Ovary (tissue), 7 donors: ENCODE measurements at regions not wholly inside any gene's neighbourhood (a gene's known extent, or its start where the extent isn't known, plus 50 kb on each side); places are given as distances from the start of the nearest gene placed in this dataset.

Source experiments
- DNase-seq, 5 donors: peaks; one replicate each; pipeline ENCODE4 v3.0.0-alpha.2; 2019 to 2020
- H3K27ac ChIP-seq, 2 donors: fragments of 200-600 bp; one replicate each; pipeline versions ENCODE4 v1.5.1 to v1.8.0; 2019 to 2022
- H3K27me3 ChIP-seq: fragments of 200-600 bp; one replicate; pipeline ENCODE4 v1.8.0; 2022
- H3K36me3 ChIP-seq: fragments of 200-600 bp; sonication (generic); one replicate; pipeline ENCODE4 v1.5.1; 2019
- H3K4me1 ChIP-seq: one replicate; pipeline ENCODE4 v1.8.1; 2013; ENCODE audit warnings: mild to moderate bottlenecking, moderate library complexity; ENCODE audit not compliant: insufficient read depth
- H3K4me3 ChIP-seq: fragments of 200-600 bp; sonication (generic); one replicate; pipeline ENCODE4 v1.5.1; 2017
- H3K9me3 ChIP-seq, 2 donors: fragments of 200-600 bp in 1 of 2; sonication (generic) in 1 of 2; one replicate each; pipeline versions ENCODE4 v1.5.1 to v1.8.1; 2013 to 2019; ENCODE audit warnings: mild to moderate bottlenecking in 1 of 2, moderate library complexity in 1 of 2
- CTCF ChIP-seq, 3 donors: fragments of 450-650 bp in 2 of 3; fragments of 200-600 bp in 1 of 3; IDR thresholded peaks; one replicate each; pipeline versions ENCODE4 v1.5.1 to v1.8.0; 2016 to 2022; ENCODE audit warnings: antibody characterized with exemption in 3 of 3, mild to moderate bottlenecking in 1 of 3
- EP300 ChIP-seq: sonication (generic); formaldehyde crosslinking; IDR thresholded peaks from one replicate; pipeline ENCODE4 v1.6.1; 2017; ENCODE audit warnings: antibody characterized with exemption
- POLR2A ChIP-seq: fragments of 450-650 bp; IDR thresholded peaks from one replicate; pipeline ENCODE4 v1.6.1; 2017; ENCODE audit warnings: antibody characterized with exemption, mild to moderate bottlenecking, moderate library complexity
- WGBS, 3 donors: extraction: QIAGEN DNeasy Blood & Tissue Kit in 1 of 3; methylation state at CpG; one replicate each; pipeline versions ENCODE4 v1.1.5 to v1.1.7; 2013 to 2017; 5-methylcytosine and 5-hydroxymethylcytosine counted together
- intact Hi-C, 4 donors: fragments of 100-400 bp; cut with DNase I; formaldehyde crosslinking; loops; one replicate each; pipeline versions ENCODE4 v1.11.0 to v1.15.1; 2022 to 2023
- donor health status: DM: no; HTN: no; CAD: no; lungs with moderate emphysema.
- donor health status: DM: no; HTN: no; CAD: no.
- donor health status: Bipolar disorder and iron deficiency.
- donor health status: DM: no; HTN: no; CAD: no.
- donor health status: DM: yes; HTN: yes; CAD: no.

DNA sequence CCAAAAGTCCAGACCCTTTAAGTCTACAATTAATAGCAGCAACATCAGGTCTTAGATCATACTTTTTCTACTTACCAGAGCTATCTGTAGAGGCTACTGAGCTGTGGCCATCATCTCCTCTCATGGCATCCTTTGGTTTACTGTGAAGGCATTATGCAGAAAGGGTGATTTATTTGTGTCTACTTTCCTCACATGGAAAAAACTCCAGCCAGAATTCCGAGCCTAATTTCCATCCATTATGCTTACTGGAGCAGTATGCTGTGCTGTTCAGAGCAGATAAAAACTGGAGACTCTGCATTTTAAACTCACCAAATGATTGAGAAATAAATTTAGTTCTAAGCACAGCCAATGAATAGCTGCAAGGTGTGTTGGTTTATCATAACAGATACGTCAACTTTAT, 581.8 kb downstream of the ETS1 start:
- no peak for DNase-seq
- intact Hi-C loops = no loop called here
- TF ChIP-seq CTCF (IDR thresholded peaks at IDR 0.05) = no peak
- no peak for TF ChIP-seq POLR2A
- TF ChIP-seq EP300 = no peak
- Histone ChIP-seq H3K27me3 (no peaks in the 10 kb centered on the region), H3K4me3 (no peak overlapping the region), H3K4me1 (no peaks in the 10 kb centered on the region), H3K27ac (no peak overlapping the region), H3K9me3 (no peaks in the 10 kb centered on the region), H3K36me3 (no peaks in the 10 kb centered on the region)
- whole genome bisulfite sequencing, 3 donors = 45 to 53% (median 46%) methylated on average over 2 of the region's 2 CpGs

- intact Hi-C loops = no loop called here
Measured at GRCh38 chr11:127998421-127998820, 588.9 kb downstream of the ETS1 start.

DNA sequence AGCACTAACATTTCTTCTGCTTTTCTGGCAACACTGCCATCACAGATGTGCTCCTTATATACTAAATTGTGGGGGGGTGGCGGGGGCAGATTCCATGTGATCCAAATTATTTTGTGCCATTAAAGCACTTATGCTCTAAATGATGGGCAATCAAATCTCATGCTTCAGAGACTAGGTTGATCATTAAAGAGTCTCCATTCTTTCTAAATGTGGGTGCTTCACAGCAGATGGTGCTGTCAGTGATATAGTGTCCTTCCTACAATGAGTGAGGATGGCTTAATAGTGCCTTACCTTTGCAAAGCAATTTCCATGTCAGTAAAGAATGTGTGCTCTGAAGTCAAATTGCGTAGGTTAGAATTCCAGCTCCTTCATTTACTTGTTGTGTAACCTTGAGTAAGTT, 589.8 kb downstream of the ETS1 start:
- no peaks in the 10 kb centered on the region for H3K27me3 ChIP-seq
- 67 to 84% (median 83%) methylated on average over 2 of the region's 2 CpGs for WGBS, 3 donors
- no peak overlapping the region for H3K27ac ChIP-seq
- H3K9me3 ChIP-seq = no peaks in the 10 kb centered on the region
- intact Hi-C loops = no loop called here
- no peak overlapping the region for H3K4me3 ChIP-seq
- no peak for TF ChIP-seq CTCF (IDR thresholded peaks at IDR 0.05)
- TF ChIP-seq EP300 = no peak
- TF ChIP-seq POLR2A = no peak
- no peak for DNase-seq
- no peaks in the 10 kb centered on the region for H3K36me3 ChIP-seq
- no peaks in the 10 kb centered on the region for H3K4me1 ChIP-seq

More at GRCh38 chr11:127998421-127998820, 588.9 kb downstream of the ETS1 start:
- Histone ChIP-seq H3K4me1 (no peaks in the 10 kb centered on the region), H3K27ac (no peak overlapping the region), H3K36me3 (no peaks in the 10 kb centered on the region), H3K4me3 (no peak overlapping the region), H3K9me3 (no peaks in the 10 kb centered on the region), H3K27me3 (no peaks in the 10 kb centered on the region)
- 92 to 93% (median 92%) methylated on average over 5 of the region's 5 CpGs for WGBS, 3 donors
- DNase-seq = no peak
- no peak for TF ChIP-seq EP300
- TF ChIP-seq CTCF (IDR thresholded peaks at IDR 0.05) = no peak
- no peak for TF ChIP-seq POLR2A

DNA sequence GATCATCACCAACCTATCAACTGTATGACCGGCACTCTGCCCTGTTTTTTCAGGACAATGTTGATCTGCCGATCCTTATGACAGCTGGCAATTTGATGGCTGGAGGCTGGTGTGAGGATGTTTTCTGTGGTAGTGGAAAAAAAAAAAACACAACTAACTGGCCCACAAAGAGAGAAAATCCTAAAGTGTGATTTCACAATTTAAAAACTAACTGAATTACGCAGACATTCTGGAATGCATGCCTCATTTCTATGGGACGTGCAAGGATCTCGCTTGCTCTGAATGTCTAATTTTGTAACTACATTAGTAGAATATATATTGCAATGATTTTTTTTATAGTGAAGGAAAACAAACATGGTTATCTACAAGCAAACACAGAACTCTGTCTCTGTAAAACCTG, 590.5 kb downstream of the ETS1 start:
- 78 to 86% (median 84%) methylated on average over 5 of the region's 5 CpGs for WGBS, 3 donors
- no peaks in the 10 kb centered on the region for H3K4me1 ChIP-seq
- H3K27me3 ChIP-seq = no peaks in the 10 kb centered on the region
- intact Hi-C loops = no loop called here
- no peaks in the 10 kb centered on the region for H3K9me3 ChIP-seq
- no peak overlapping the region for H3K27ac ChIP-seq
- TF ChIP-seq POLR2A (no peak), EP300 (no peak), CTCF (IDR thresholded peaks at IDR 0.05) (no peak)
- no peak for DNase-seq
- no peaks in the 10 kb centered on the region for H3K36me3 ChIP-seq
- no peak overlapping the region for H3K4me3 ChIP-seq

GRCh38 chr11:127995921-127996320, 591.4 kb downstream of the ETS1 start:
- Histone ChIP-seq H3K9me3 (no peaks in the 10 kb centered on the region), H3K4me3 (no peak overlapping the region), H3K27me3 (no peaks in the 10 kb centered on the region), H3K4me1 (no peaks in the 10 kb centered on the region), H3K27ac (no peak overlapping the region), H3K36me3 (no peaks in the 10 kb centered on the region)
- DNase-seq = no peak
- 74 to 84% (median 76%) methylated on average over 3 of the region's 3 CpGs for WGBS, 3 donors
- no peak for TF ChIP-seq POLR2A
- TF ChIP-seq EP300 = no peak
- TF ChIP-seq CTCF (IDR thresholded peaks at IDR 0.05) = no peak
- intact Hi-C loops = no loop called here
